SK-N-SH (cell line): ENCODE measurements at regions not wholly inside any gene's neighbourhood (a gene's known extent, or its start where the extent isn't known, plus 50 kb on each side); places are given as distances from the start of the nearest gene placed in this dataset.

Experiments used
- CTCF ChIA-PET: fragments of 300-600, 350-600 bp; formaldehyde crosslinking; extraction: SDS; loops from one replicate; lab custom pipeline; 2021; lab: Yijun Ruan, JAX
- POLR2A ChIA-PET: fragments of 350-600 bp; sonication (Branson Sonifier 250); formaldehyde crosslinking; extraction: SDS; loops from one replicate; lab custom pipeline; 2020; ENCODE audit warnings: antibody characterized with exemption, inconsistent platforms; lab: Yijun Ruan, JAX
- DNase-seq: peaks from one replicate; pipeline ENCODE4 v3.0.0; 2012
- H2AFZ ChIP-seq: fragments of 200-600 bp; sonication (generic); 2 replicates; pipeline ENCODE4 v1.8.1; 2016; ENCODE audit warnings: antibody characterized with exemption, mild to moderate bottlenecking, low read depth
- H3F3A ChIP-seq: fragments of 200-600 bp; sonication (generic); replicated peaks from 2 replicates; pipeline ENCODE3; 2016; ENCODE audit warnings: antibody characterized with exemption, mild to moderate bottlenecking; ENCODE audit not compliant: insufficient read depth
- H3K27ac ChIP-seq, 2 experiments: fragments of 200-500 bp in 1 of 2; fragments of 200-600 bp in 1 of 2; sonication (Bioruptor generic) in 1 of 2; sonication (generic), shearing (Covaris generic) in 1 of 2; 2 replicates each; pipeline versions ENCODE4 v1.5.1 to v1.6.1; 2014 to 2016; ENCODE audit warnings: low read depth in 2 of 2, inconsistent platforms in 1 of 2, low read length in 1 of 2, mild to moderate bottlenecking in 1 of 2, mixed read lengths in 1 of 2
- H3K27me3 ChIP-seq: fragments of 200-600 bp; sonication (generic), shearing (Covaris generic); 2 replicates; pipeline ENCODE4 v1.6.1; 2016; ENCODE audit warnings: mixed run types; ENCODE audit not compliant: insufficient read depth
- H3K36me3 ChIP-seq, 2 experiments: fragments of 200-500 bp in 1 of 2; fragments of 200-600 bp in 1 of 2; sonication (Bioruptor generic) in 1 of 2; sonication (generic) in 1 of 2; replicated peaks in 1 of 2; 2 replicates each; pipeline versions ENCODE3 to v1.5.1; 2014 to 2016; ENCODE audit warnings: low read length in 1 of 2, mild to moderate bottlenecking in 1 of 2; ENCODE audit not compliant: insufficient read depth in 2 of 2, control insufficient read depth in 1 of 2
- H3K4me1 ChIP-seq, 2 experiments: fragments of 200-500 bp in 1 of 2; fragments of 200-600 bp in 1 of 2; sonication (Bioruptor generic) in 1 of 2; sonication (generic), shearing (Covaris generic) in 1 of 2; 2 replicates each; pipeline versions ENCODE4 v1.5.1 to v1.6.1; 2014 to 2016; ENCODE audit warnings: low read depth in 1 of 2, low read length in 1 of 2, mixed run types in 1 of 2; ENCODE audit not compliant: insufficient read depth in 2 of 2, control insufficient read depth in 1 of 2
- H3K4me2 ChIP-seq: fragments of 200-600 bp; sonication (generic), shearing (Covaris generic); 2 replicates; pipeline ENCODE4 v1.6.1; 2017; ENCODE audit warnings: mixed run types
- H3K4me3 ChIP-seq, 2 experiments: fragments of 200-500 bp in 1 of 2; fragments of 200-600 bp in 1 of 2; sonication (Bioruptor generic) in 1 of 2; sonication (generic), shearing (Covaris generic) in 1 of 2; 2 replicates each; pipeline versions ENCODE4 v1.5.1 to v1.8.1; 2014 to 2016; ENCODE audit warnings: low read depth in 2 of 2, inconsistent platforms in 1 of 2, low read length in 1 of 2, mild to moderate bottlenecking in 1 of 2, mixed read lengths in 1 of 2, moderate library complexity in 1 of 2
- H3K79me2 ChIP-seq: fragments of 200-600 bp; sonication (generic); 2 replicates; pipeline ENCODE4 v1.8.1; 2017; ENCODE audit warnings: mild to moderate bottlenecking; ENCODE audit not compliant: insufficient read depth
- H3K9ac ChIP-seq: fragments of 200-600 bp; sonication (generic); 2 replicates; pipeline ENCODE4 v1.6.1; 2017; ENCODE audit warnings: mixed run types
- H3K9me2 ChIP-seq: fragments of 200-600 bp; sonication (generic); 2 replicates; pipeline ENCODE4 v1.6.1; 2017; ENCODE audit warnings: mixed run types
- H3K9me3 ChIP-seq: fragments of 200-600 bp; sonication (generic); 2 replicates; pipeline ENCODE4 v1.6.1; 2017; ENCODE audit warnings: mixed run types, mild to moderate bottlenecking, moderate library complexity
- H4K20me1 ChIP-seq: fragments of 200-600 bp; sonication (generic); 2 replicates; pipeline ENCODE4 v1.6.1; 2017; ENCODE audit warnings: mild to moderate bottlenecking, mixed run types; ENCODE audit not compliant: insufficient read depth
- CHD2 ChIP-seq: fragments of 150-350 bp; IDR thresholded peaks from 2 replicates; pipeline ENCODE4 v1.6.1; 2018; ENCODE audit warnings: low read length; ENCODE audit not compliant: partially characterized antibody
- ELF1 ChIP-seq: IDR thresholded peaks from 2 replicates; pipeline ENCODE4 v1.4.0; 2012
- EZH2phosphoT487 ChIP-seq: fragments of 200-600 bp; sonication (generic); IDR thresholded peaks from 2 replicates; pipeline ENCODE4 v1.6.1; 2017; ENCODE audit warnings: low read depth, mixed run types, mild to moderate bottlenecking, antibody characterized with exemption, moderate library complexity, borderline replicate concordance
- FOXJ3 ChIP-seq: sonication (generic); formaldehyde crosslinking; IDR thresholded peaks from 2 replicates; pipeline ENCODE4 v1.5.1; 2020; ENCODE audit warnings: mild to moderate bottlenecking, missing genetic modification reagents
- GABPA ChIP-seq: IDR thresholded peaks from 2 replicates; pipeline ENCODE4 v1.4.0; 2012; ENCODE audit warnings: low read depth, mild to moderate bottlenecking
- GATA2 ChIP-seq: sonication (generic); formaldehyde crosslinking; IDR thresholded peaks from 2 replicates; pipeline ENCODE4 v1.5.0; 2020; ENCODE audit warnings: mild to moderate bottlenecking, missing genetic modification reagents
- IRF3 ChIP-seq: fragments of 150-350 bp; IDR thresholded peaks from 2 replicates; pipeline ENCODE4 v1.6.1; 2016; ENCODE audit warnings: mild to moderate bottlenecking, low read depth, low read length
- JUND ChIP-seq: IDR thresholded peaks from 2 replicates; pipeline ENCODE4 v1.4.0; 2012
- MEF2A ChIP-seq: IDR thresholded peaks from 2 replicates; pipeline ENCODE4 v1.4.0; 2012; ENCODE audit warnings: low read depth, borderline replicate concordance
- REST ChIP-seq: IDR thresholded peaks from 2 replicates; pipeline ENCODE4 v1.6.1; 2012; ENCODE audit warnings: mild to moderate bottlenecking, low read depth, low read length, moderate library complexity
- TEAD4 ChIP-seq: IDR thresholded peaks from 2 replicates; pipeline ENCODE4 v1.4.0; 2012; ENCODE audit warnings: mild to moderate bottlenecking, borderline replicate concordance; ENCODE audit not compliant: insufficient read depth
- WGBS: methylation state at CpG from one replicate; pipeline ENCODE4 v1.1.6; 2017; ENCODE audit warnings: low lambda C conversion rate; 5-methylcytosine and 5-hydroxymethylcytosine counted together

- H3F3A ChIP-seq: no peaks in the 10 kb centered on the region
- H3K27me3 ChIP-seq: no peaks in the 10 kb centered on the region
- peaks cover 3% of the 10 kb centered on the region; the same call in 1 of the 2 replicates for H3K9me2 ChIP-seq
- no peak overlapping the region for H3K4me3 ChIP-seq
- no peaks in the 10 kb centered on the region for H3K79me2 ChIP-seq
- no peaks in the 10 kb centered on the region for H3K36me3 ChIP-seq
- DNase-seq: no peak
- peaks cover 0 to 6% of the 10 kb centered on the region in 2 experiments; a peak in 2 of 4 replicates for H3K4me1 ChIP-seq
- no peaks in the 10 kb centered on the region for H4K20me1 ChIP-seq
- TF ChIP-seq ELF1: no peak
- TF ChIP-seq GATA2 (CRISPR knock-in tag): no peak
- no peak for TF ChIP-seq FOXJ3
- TF ChIP-seq JUND: no peak
- TF ChIP-seq TEAD4: no peak
- TF ChIP-seq REST: no peak
- no peak for TF ChIP-seq GABPA
- TF ChIP-seq CHD2: no peak
- no peak for TF ChIP-seq MEF2A
- no peak for TF ChIP-seq IRF3
- TF ChIP-seq EZH2phosphoT487: no peak
- no peak overlapping the region for H2AFZ ChIP-seq
- H3K9ac ChIP-seq: no peak overlapping the region
- CTCF ChIA-PET: interaction anchor here (1.5 kb wide), 1 partner anchor 15 kb away, joined by 3 read pairs; no protein-coding TSS in a partner anchor
- POLR2A ChIA-PET: no interaction called here
- peaks cover 10% of the 10 kb centered on the region for H3K9me3 ChIP-seq
- H3K27ac ChIP-seq: no peak overlapping the region
- WGBS: 23% methylated on average over 4 of the region's 4 CpGs
- H3K4me2 ChIP-seq: no peak overlapping the region
These were observed 1010.9 kb upstream of the PHF14 start for GRCh38 chr7:9962742-9963141.
